ENCODE measurements at regions not wholly inside any gene's neighbourhood (a gene's known extent, or its start where the extent isn't known, plus 50 kb on each side); places are given as distances from the start of the nearest gene placed in this dataset.

DNA sequence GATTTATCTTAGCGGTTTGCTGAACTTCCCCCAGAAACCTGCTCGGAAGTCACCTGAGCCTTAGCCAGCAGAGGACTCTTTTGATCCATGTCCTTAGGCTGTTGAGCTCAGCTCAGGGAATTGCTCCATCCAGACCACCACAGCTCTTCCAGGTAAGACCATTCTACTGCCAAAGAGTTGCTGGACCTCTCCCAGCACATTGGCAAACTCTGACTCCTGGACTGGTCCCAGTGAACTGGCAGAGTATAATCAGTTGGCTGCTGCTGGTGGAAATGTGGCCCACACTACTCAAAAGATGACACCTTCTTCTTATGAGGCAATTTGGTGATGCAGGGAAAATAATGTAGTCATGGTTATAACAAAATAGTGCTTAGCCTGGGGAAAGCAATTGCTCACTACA lies 308.8 kb upstream of the FIGN start:
- Histone ChIP-seq H3K27ac (no peak overlapping the region), H3K4me3 (no peak overlapping the region), H3K4me1 (no peaks in the 10 kb centered on the region), H3K9ac (ENCODE audit: low read depth in 2 of 2, low read length in 2 of 2) (no peak overlapping the region), H3K27me3 (no peaks in the 10 kb centered on the region), H3K9me3 (no peaks in the 10 kb centered on the region), H3K36me3 (no peaks in the 10 kb centered on the region)
- TF ChIP-seq, protein P1, sequence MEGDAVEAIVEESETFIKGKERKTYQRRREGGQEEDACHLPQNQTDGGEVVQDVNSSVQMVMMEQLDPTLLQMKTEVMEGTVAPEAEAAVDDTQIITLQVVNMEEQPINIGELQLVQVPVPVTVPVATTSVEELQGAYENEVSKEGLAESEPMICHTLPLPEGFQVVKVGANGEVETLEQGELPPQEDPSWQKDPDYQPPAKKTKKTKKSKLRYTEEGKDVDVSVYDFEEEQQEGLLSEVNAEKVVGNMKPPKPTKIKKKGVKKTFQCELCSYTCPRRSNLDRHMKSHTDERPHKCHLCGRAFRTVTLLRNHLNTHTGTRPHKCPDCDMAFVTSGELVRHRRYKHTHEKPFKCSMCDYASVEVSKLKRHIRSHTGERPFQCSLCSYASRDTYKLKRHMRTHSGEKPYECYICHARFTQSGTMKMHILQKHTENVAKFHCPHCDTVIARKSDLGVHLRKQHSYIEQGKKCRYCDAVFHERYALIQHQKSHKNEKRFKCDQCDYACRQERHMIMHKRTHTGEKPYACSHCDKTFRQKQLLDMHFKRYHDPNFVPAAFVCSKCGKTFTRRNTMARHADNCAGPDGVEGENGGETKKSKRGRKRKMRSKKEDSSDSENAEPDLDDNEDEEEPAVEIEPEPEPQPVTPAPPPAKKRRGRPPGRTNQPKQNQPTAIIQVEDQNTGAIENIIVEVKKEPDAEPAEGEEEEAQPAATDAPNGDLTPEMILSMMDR (IDR thresholded peaks at IDR 0.05) = no peak
- DNase-seq = no peak
- intact Hi-C loops (cut with DNase I) = no loop called here

DNA sequence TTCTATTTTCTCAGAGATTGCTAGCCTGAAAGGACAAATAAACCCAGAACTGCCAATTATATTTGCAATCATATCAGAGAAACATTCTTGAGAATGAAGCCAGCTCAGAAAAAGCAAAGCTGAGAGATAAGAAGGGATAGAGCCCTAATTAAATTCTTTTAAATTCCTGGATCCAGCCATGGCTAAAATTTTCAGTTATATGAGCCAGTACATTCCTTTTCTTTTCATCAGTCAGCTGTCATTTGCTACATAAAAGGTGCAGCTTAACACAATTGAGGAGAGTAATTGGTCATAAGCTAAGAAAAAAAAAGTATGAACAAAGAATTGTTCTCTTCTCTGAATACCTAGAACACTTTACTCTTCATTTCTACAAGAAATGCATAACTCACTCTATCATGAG lies 303.5 kb upstream of the FIGN start:
- Histone ChIP-seq H3K27ac (no peak overlapping the region), H3K9ac (ENCODE audit: low read depth in 2 of 2, low read length in 2 of 2) (no peak overlapping the region), H3K4me3 (no peak overlapping the region), H3K9me3 (no peaks in the 10 kb centered on the region), H3K27me3 (no peaks in the 10 kb centered on the region), H3K36me3 (no peaks in the 10 kb centered on the region), H3K4me1 (no peaks in the 10 kb centered on the region)
- no peak for DNase-seq
- TF ChIP-seq, protein P1 (IDR thresholded peaks at IDR 0.05) = no peak
- intact Hi-C loops (cut with DNase I) = no loop called here

DNA sequence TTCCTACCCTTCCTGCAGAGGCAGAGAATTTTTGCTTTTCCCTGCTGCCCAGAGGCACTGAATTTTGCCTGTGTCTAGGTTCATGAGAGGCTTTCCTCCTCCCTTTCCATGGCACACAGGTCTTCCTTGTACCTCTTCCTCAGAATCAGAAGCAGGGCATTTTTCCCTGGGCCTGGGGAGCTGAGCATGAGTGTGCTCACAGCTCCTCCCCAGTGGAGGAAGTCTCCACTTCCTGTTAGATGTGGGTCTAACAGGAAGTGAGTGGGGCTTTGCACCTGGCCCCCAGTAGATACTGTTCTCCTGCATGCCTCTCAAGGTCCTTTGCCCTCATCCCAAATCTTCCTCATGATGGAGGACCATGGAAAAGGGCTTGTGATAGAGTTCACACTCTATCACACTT lies 297.2 kb upstream of the FIGN start:
- Histone ChIP-seq H3K27me3 (no peaks in the 10 kb centered on the region), H3K36me3 (no peaks in the 10 kb centered on the region), H3K9me3 (no peaks in the 10 kb centered on the region), H3K4me3 (no peak overlapping the region), H3K4me1 (no peaks in the 10 kb centered on the region), H3K27ac (no peak overlapping the region), H3K9ac (ENCODE audit: low read depth in 2 of 2, low read length in 2 of 2) (no peak overlapping the region)
- no peak for DNase-seq
- TF ChIP-seq, protein P1 (IDR thresholded peaks at IDR 0.05) = no peak
- intact Hi-C loops (cut with DNase I) = no loop called here

DNA sequence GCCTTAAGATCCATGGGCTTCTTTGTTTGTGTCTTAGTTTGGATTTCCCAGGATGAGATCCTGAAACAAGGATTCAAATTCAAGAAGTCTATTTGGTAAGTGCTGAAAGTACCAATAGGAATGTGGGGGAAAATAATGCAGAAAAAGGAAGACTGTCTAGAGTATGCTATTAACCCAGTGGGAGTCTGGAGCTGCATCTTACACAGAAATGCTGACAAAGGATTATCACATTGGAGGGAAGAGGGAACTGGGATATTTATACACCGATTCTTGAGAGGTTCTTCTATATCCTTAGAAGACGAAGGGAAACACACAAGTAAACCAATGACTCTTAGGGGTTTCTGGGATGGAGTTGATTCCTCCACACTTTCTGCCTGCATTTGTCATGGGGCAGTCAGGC lies 294.8 kb upstream of the FIGN start:
- Histone ChIP-seq H3K4me3 (no peak overlapping the region), H3K36me3 (no peaks in the 10 kb centered on the region), H3K4me1 (no peaks in the 10 kb centered on the region), H3K27ac (no peak overlapping the region), H3K9me3 (no peaks in the 10 kb centered on the region), H3K9ac (ENCODE audit: low read depth in 2 of 2, low read length in 2 of 2) (no peak overlapping the region), H3K27me3 (no peaks in the 10 kb centered on the region)
- TF ChIP-seq, protein P1 (IDR thresholded peaks at IDR 0.05) = no peak
- intact Hi-C loops (cut with DNase I) = no loop called here
- no peak for DNase-seq

DNA sequence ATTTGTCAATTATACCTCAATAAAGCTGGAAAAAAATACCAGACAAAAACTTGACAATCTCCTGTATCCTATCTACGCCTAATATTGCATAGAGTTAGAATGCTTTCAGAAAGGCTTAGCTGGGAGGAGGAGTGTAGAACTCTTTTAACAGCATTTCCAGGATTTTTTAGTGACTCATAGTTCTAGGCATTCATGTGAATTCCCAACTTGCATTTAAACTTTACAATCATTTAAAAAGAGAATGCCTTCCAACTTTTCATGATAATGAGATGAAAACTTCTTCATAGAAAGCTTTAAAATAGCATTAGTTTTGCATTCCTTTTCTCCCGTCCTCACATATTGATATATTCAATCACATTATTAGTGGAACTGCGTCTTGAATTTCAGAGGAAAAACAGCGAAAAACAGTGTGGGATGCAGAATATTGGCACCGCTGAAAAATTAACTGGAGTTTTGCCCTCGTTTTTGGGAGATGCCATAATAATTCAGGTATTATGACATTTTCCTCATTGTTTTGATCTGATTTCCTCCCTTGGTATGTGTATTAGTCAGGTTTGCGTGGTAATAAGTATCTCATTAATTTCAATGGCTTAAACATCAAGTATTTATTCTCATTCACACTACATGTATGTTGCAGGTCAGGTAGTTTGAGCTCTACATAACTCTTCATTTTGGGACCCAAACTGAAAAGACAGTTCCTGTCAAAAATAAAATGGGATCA lies 293.2 kb upstream of the FIGN start:
- Histone ChIP-seq H3K4me1 (no peaks in the 10 kb centered on the region), H3K9ac (ENCODE audit: low read depth in 2 of 2, low read length in 2 of 2) (no peak overlapping the region), H3K4me3 (no peak overlapping the region), H3K36me3 (no peaks in the 10 kb centered on the region), H3K9me3 (no peaks in the 10 kb centered on the region), H3K27ac (no peak overlapping the region), H3K27me3 (no peaks in the 10 kb centered on the region)
- intact Hi-C loops (cut with DNase I) = no loop called here
- no peak for DNase-seq
- TF ChIP-seq, protein P1 (IDR thresholded peaks at IDR 0.05) = no peak

Data from colonic mucosa (tissue), 4 donors.